SK-N-SH (cell line): ENCODE measurements at regions not wholly inside any gene's neighbourhood (a gene's known extent, or its start where the extent isn't known, plus 50 kb on each side); places are given as distances from the start of the nearest gene placed in this dataset.

Source experiments
- CTCF ChIA-PET: fragments of 300-600, 350-600 bp; formaldehyde crosslinking; extraction: SDS; loops from one replicate; lab custom pipeline; 2021; lab: Yijun Ruan, JAX
- POLR2A ChIA-PET: fragments of 350-600 bp; sonication (Branson Sonifier 250); formaldehyde crosslinking; extraction: SDS; loops from one replicate; lab custom pipeline; 2020; ENCODE audit warnings: antibody characterized with exemption, inconsistent platforms; lab: Yijun Ruan, JAX
- DNase-seq: peaks from one replicate; pipeline ENCODE4 v3.0.0; 2012
- H2AFZ ChIP-seq: fragments of 200-600 bp; sonication (generic); 2 replicates; pipeline ENCODE4 v1.8.1; 2016; ENCODE audit warnings: antibody characterized with exemption, mild to moderate bottlenecking, low read depth
- H3F3A ChIP-seq: fragments of 200-600 bp; sonication (generic); replicated peaks from 2 replicates; pipeline ENCODE3; 2016; ENCODE audit warnings: antibody characterized with exemption, mild to moderate bottlenecking; ENCODE audit not compliant: insufficient read depth
- H3K27ac ChIP-seq, 2 experiments: fragments of 200-500 bp in 1 of 2; fragments of 200-600 bp in 1 of 2; sonication (Bioruptor generic) in 1 of 2; sonication (generic), shearing (Covaris generic) in 1 of 2; 2 replicates each; pipeline versions ENCODE4 v1.5.1 to v1.6.1; 2014 to 2016; ENCODE audit warnings: low read depth in 2 of 2, inconsistent platforms in 1 of 2, low read length in 1 of 2, mild to moderate bottlenecking in 1 of 2, mixed read lengths in 1 of 2
- H3K27me3 ChIP-seq: fragments of 200-600 bp; sonication (generic), shearing (Covaris generic); 2 replicates; pipeline ENCODE4 v1.6.1; 2016; ENCODE audit warnings: mixed run types; ENCODE audit not compliant: insufficient read depth
- H3K36me3 ChIP-seq, 2 experiments: fragments of 200-500 bp in 1 of 2; fragments of 200-600 bp in 1 of 2; sonication (Bioruptor generic) in 1 of 2; sonication (generic) in 1 of 2; replicated peaks in 1 of 2; 2 replicates each; pipeline versions ENCODE3 to v1.5.1; 2014 to 2016; ENCODE audit warnings: low read length in 1 of 2, mild to moderate bottlenecking in 1 of 2; ENCODE audit not compliant: insufficient read depth in 2 of 2, control insufficient read depth in 1 of 2
- H3K4me1 ChIP-seq, 2 experiments: fragments of 200-500 bp in 1 of 2; fragments of 200-600 bp in 1 of 2; sonication (Bioruptor generic) in 1 of 2; sonication (generic), shearing (Covaris generic) in 1 of 2; 2 replicates each; pipeline versions ENCODE4 v1.5.1 to v1.6.1; 2014 to 2016; ENCODE audit warnings: low read depth in 1 of 2, low read length in 1 of 2, mixed run types in 1 of 2; ENCODE audit not compliant: insufficient read depth in 2 of 2, control insufficient read depth in 1 of 2
- H3K4me2 ChIP-seq: fragments of 200-600 bp; sonication (generic), shearing (Covaris generic); 2 replicates; pipeline ENCODE4 v1.6.1; 2017; ENCODE audit warnings: mixed run types
- H3K4me3 ChIP-seq, 2 experiments: fragments of 200-500 bp in 1 of 2; fragments of 200-600 bp in 1 of 2; sonication (Bioruptor generic) in 1 of 2; sonication (generic), shearing (Covaris generic) in 1 of 2; 2 replicates each; pipeline versions ENCODE4 v1.5.1 to v1.8.1; 2014 to 2016; ENCODE audit warnings: low read depth in 2 of 2, inconsistent platforms in 1 of 2, low read length in 1 of 2, mild to moderate bottlenecking in 1 of 2, mixed read lengths in 1 of 2, moderate library complexity in 1 of 2
- H3K79me2 ChIP-seq: fragments of 200-600 bp; sonication (generic); 2 replicates; pipeline ENCODE4 v1.8.1; 2017; ENCODE audit warnings: mild to moderate bottlenecking; ENCODE audit not compliant: insufficient read depth
- H3K9ac ChIP-seq: fragments of 200-600 bp; sonication (generic); 2 replicates; pipeline ENCODE4 v1.6.1; 2017; ENCODE audit warnings: mixed run types
- H3K9me2 ChIP-seq: fragments of 200-600 bp; sonication (generic); 2 replicates; pipeline ENCODE4 v1.6.1; 2017; ENCODE audit warnings: mixed run types
- H3K9me3 ChIP-seq: fragments of 200-600 bp; sonication (generic); 2 replicates; pipeline ENCODE4 v1.6.1; 2017; ENCODE audit warnings: mixed run types, mild to moderate bottlenecking, moderate library complexity
- H4K20me1 ChIP-seq: fragments of 200-600 bp; sonication (generic); 2 replicates; pipeline ENCODE4 v1.6.1; 2017; ENCODE audit warnings: mild to moderate bottlenecking, mixed run types; ENCODE audit not compliant: insufficient read depth
- CHD2 ChIP-seq: fragments of 150-350 bp; IDR thresholded peaks from 2 replicates; pipeline ENCODE4 v1.6.1; 2018; ENCODE audit warnings: low read length; ENCODE audit not compliant: partially characterized antibody
- CTCF ChIP-seq: fragments of 200-600 bp; sonication (generic); IDR thresholded peaks from 2 replicates; pipeline ENCODE4 v1.6.1; 2017; ENCODE audit warnings: antibody characterized with exemption, mild to moderate bottlenecking, moderate library complexity
- ELF1 ChIP-seq: IDR thresholded peaks from 2 replicates; pipeline ENCODE4 v1.4.0; 2012
- EP300 ChIP-seq, 2 experiments: IDR thresholded peaks; 2 replicates each; pipeline versions ENCODE4 v1.4.0 to v1.6.1; 2012; ENCODE audit warnings: borderline replicate concordance in 1 of 2, low read depth in 1 of 2, low read length in 1 of 2
- EZH2phosphoT487 ChIP-seq: fragments of 200-600 bp; sonication (generic); IDR thresholded peaks from 2 replicates; pipeline ENCODE4 v1.6.1; 2017; ENCODE audit warnings: low read depth, mixed run types, mild to moderate bottlenecking, antibody characterized with exemption, moderate library complexity, borderline replicate concordance
- FOSL2 ChIP-seq: IDR thresholded peaks from 2 replicates; pipeline ENCODE4 v1.4.0; 2012; ENCODE audit warnings: low read depth, mild to moderate bottlenecking, moderate library complexity, borderline replicate concordance
- FOXJ3 ChIP-seq: sonication (generic); formaldehyde crosslinking; IDR thresholded peaks from 2 replicates; pipeline ENCODE4 v1.5.1; 2020; ENCODE audit warnings: mild to moderate bottlenecking, missing genetic modification reagents
- FOXM1 ChIP-seq: IDR thresholded peaks from 2 replicates; pipeline ENCODE4 v1.4.0; 2012; ENCODE audit warnings: low read depth, mild to moderate bottlenecking
- GABPA ChIP-seq: IDR thresholded peaks from 2 replicates; pipeline ENCODE4 v1.4.0; 2012; ENCODE audit warnings: low read depth, mild to moderate bottlenecking
- GATA2 ChIP-seq: sonication (generic); formaldehyde crosslinking; IDR thresholded peaks from 2 replicates; pipeline ENCODE4 v1.5.0; 2020; ENCODE audit warnings: mild to moderate bottlenecking, missing genetic modification reagents
- IRF3 ChIP-seq: fragments of 150-350 bp; IDR thresholded peaks from 2 replicates; pipeline ENCODE4 v1.6.1; 2016; ENCODE audit warnings: mild to moderate bottlenecking, low read depth, low read length
- JUND ChIP-seq: IDR thresholded peaks from 2 replicates; pipeline ENCODE4 v1.4.0; 2012
- MAX ChIP-seq: IDR thresholded peaks from 2 replicates; pipeline ENCODE4 v1.4.0; 2012; ENCODE audit warnings: low read depth
- MEF2A ChIP-seq: IDR thresholded peaks from 2 replicates; pipeline ENCODE4 v1.4.0; 2012; ENCODE audit warnings: low read depth, borderline replicate concordance
- MXI1 ChIP-seq: IDR thresholded peaks from 2 replicates; pipeline ENCODE4 v1.6.1; 2012; ENCODE audit warnings: mild to moderate bottlenecking, low read depth, low read length, improper control_type of control experiment
- NFIC ChIP-seq: IDR thresholded peaks from 2 replicates; pipeline ENCODE4 v1.4.0; 2012; ENCODE audit warnings: borderline replicate concordance
- NRF1 ChIP-seq: IDR thresholded peaks from 2 replicates; pipeline ENCODE4 v1.6.1; 2012; ENCODE audit warnings: low read depth, mild to moderate bottlenecking, low read length
- PBX3 ChIP-seq: IDR thresholded peaks from 2 replicates; pipeline ENCODE4; 2012
- POLR2AphosphoS5 ChIP-seq: IDR thresholded peaks from 2 replicates; pipeline ENCODE4 v1.6.1; 2012; ENCODE audit warnings: low read depth, low read length
- RAD21 ChIP-seq: IDR thresholded peaks from 2 replicates; pipeline ENCODE4 v1.6.1; 2012; ENCODE audit warnings: mild to moderate bottlenecking, low read length
- RCOR1 ChIP-seq: fragments of 150-350 bp; IDR thresholded peaks from 2 replicates; pipeline ENCODE4 v1.6.1; 2017; ENCODE audit warnings: antibody characterized with exemption, low read length
- RFX5 ChIP-seq: IDR thresholded peaks from 2 replicates; pipeline ENCODE4 v1.6.1; 2012; ENCODE audit warnings: mild to moderate bottlenecking, improper control_type of control experiment, low read length
- RXRA ChIP-seq: IDR thresholded peaks from 2 replicates; pipeline ENCODE4 v1.4.0; 2012; ENCODE audit warnings: low read depth, mild to moderate bottlenecking, borderline replicate concordance
- SIN3A ChIP-seq: IDR thresholded peaks from 2 replicates; pipeline ENCODE4 v1.6.1; 2012; ENCODE audit warnings: low read depth, mild to moderate bottlenecking, low read length, moderate library complexity, borderline replicate concordance
- SMC3 ChIP-seq: IDR thresholded peaks from 2 replicates; pipeline ENCODE4 v1.6.1; 2012; ENCODE audit warnings: low read depth, low read length, improper control_type of control experiment
- TAF1 ChIP-seq: IDR thresholded peaks from 2 replicates; pipeline ENCODE4 v1.6.1; 2012; ENCODE audit warnings: low read depth, mild to moderate bottlenecking, low read length, moderate library complexity, borderline replicate concordance
- TCF12 ChIP-seq: IDR thresholded peaks from 2 replicates; pipeline ENCODE4 v1.4.0; 2012
- TEAD4 ChIP-seq: IDR thresholded peaks from 2 replicates; pipeline ENCODE4 v1.4.0; 2012; ENCODE audit warnings: mild to moderate bottlenecking, borderline replicate concordance; ENCODE audit not compliant: insufficient read depth
- USF1 ChIP-seq: IDR thresholded peaks from 2 replicates; pipeline ENCODE4 v1.4.0; 2012; ENCODE audit warnings: low read depth, borderline replicate concordance
- USF2 ChIP-seq: fragments of 150-350 bp; IDR thresholded peaks from 2 replicates; pipeline ENCODE4 v1.6.1; 2017; ENCODE audit warnings: antibody characterized with exemption, low read length, low read depth, borderline replicate concordance
- YY1 ChIP-seq: IDR thresholded peaks from 2 replicates; pipeline ENCODE4 v1.4.0; 2012; ENCODE audit warnings: low read depth, mild to moderate bottlenecking
- WGBS: methylation state at CpG from one replicate; pipeline ENCODE4 v1.1.6; 2017; ENCODE audit warnings: low lambda C conversion rate; 5-methylcytosine and 5-hydroxymethylcytosine counted together

- Histone ChIP-seq H3K36me3 (no peaks in the 10 kb centered on the region), H3K27me3 (no peaks in the 10 kb centered on the region), H3K4me1 (peaks cover 2 to 33% of the 10 kb centered on the region in 2 experiments; a peak in 3 of 4 replicates), H3K27ac (peak overlapping the region; percentile 67 to 89; a peak in 3 of 4 replicates), H3K79me2 (no peaks in the 10 kb centered on the region), H3K9me3 (no peaks in the 10 kb centered on the region), H3K4me2 (peak overlapping the region; percentile 16; the same call in 1 of the 2 replicates), H3F3A (peaks cover 12% of the 10 kb centered on the region), H4K20me1 (no peaks in the 10 kb centered on the region), H3K9ac (peak overlapping the region; percentile 38; the same call in 1 of the 2 replicates), H2AFZ (peak overlapping the region; percentile 68), H3K9me2 (no peaks in the 10 kb centered on the region), H3K4me3 (no peak overlapping the region)
- WGBS: 0% methylated on average over 2 of the region's 2 CpGs
- DNase-seq: no peak
- ChIA-PET POLR2A (no interaction called here), CTCF (interaction anchor here (1.8 kb wide), 1 partner anchor 274 kb away, joined by 5 read pairs; no protein-coding TSS in a partner anchor)
- TF ChIP-seq USF2 (no peak), EZH2phosphoT487 (no peak), RFX5 (no peak), RCOR1 (no peak), ELF1 (no peak), PBX3 (peak; percentile 93), TCF12 (peak; percentile 95), EP300 (IDR thresholded peaks at IDR 0.05; ENCODE audit: borderline replicate concordance in 1 of 2, low read depth in 1 of 2, low read length in 1 of 2) (peak; percentile 60 to 98), NRF1 (no peak), MAX (peak; percentile 70; the same call in 1 of the 2 replicates), SIN3A (no peak), RXRA (peak; percentile 86; the same call in 1 of the 2 replicates), FOSL2 (peak; percentile 100), CTCF (no peak), CHD2 (no peak), RAD21 (no peak), GATA2 (CRISPR knock-in tag) (no peak), POLR2AphosphoS5 (peak; percentile 83; the same call in 1 of the 2 replicates), TAF1 (no peak), NFIC (peak; percentile 85), SMC3 (no peak), FOXJ3 (CRISPR knock-in tag) (no peak), YY1 (0 out of 2 replicates have a peak, but pooled peaks have one; percentile 55), GABPA (no peak), MEF2A (no peak), MXI1 (no peak), USF1 (no peak), JUND (peak; percentile 99), TEAD4 (peak; percentile 90; the same call in 1 of the 2 replicates), FOXM1 (peak; percentile 85), IRF3 (no peak)
These were observed 176.3 kb upstream of the TMEM45B start for GRCh38 chr11:129639300-129639699.
